ENCODE measurements at regions not wholly inside any gene's neighbourhood (a gene's known extent, or its start where the extent isn't known, plus 50 kb on each side); places are given as distances from the start of the nearest gene placed in this dataset.

DNA sequence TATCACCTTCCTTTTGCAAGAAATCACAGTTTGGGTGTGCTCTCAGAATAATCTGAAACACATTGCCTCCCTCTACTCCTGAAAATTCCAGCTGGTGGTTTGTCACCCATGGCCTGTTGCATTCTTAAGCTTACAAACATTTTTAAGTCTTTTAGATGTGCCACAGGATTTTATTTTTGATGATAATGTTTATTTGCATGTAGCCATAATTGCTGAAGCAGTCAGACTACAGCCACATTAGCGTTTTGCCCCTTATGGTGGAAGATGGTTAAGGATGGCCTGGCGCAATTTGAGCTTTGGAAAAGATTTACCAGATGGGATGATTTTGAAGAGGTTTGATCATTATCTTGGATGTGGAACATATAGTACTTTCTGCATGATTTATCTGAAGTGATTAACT, 439.5 kb downstream of the MEIS1 start:
- no peak for ATAC-seq
- ChIA-PET POLR2A (no interaction called here), CTCF (no interaction called here)
- intact Hi-C loops (cut with micrococcal nuclease; ENCODE audit: unreplicated experiment), result no loop called here
- no peak overlapping the region for H3K4me3 ChIP-seq (ENCODE audit: low read depth in 2 of 2, low read length in 2 of 2)
- no peaks in the 10 kb centered on the region for H3K4me1 ChIP-seq (ENCODE audit: control insufficient read depth, insufficient read depth, low read length)
- in situ Hi-C loops (cut with HindIII; ENCODE audit: low pct_unique_long_range_greater_than_20kb, low sequenced_read_pairs), result no loop called here
- H3K27me3 ChIP-seq (ENCODE audit: control insufficient read depth, insufficient read depth, low read length), result no peaks in the 10 kb centered on the region
- no peak overlapping the region for H3K27ac ChIP-seq (ENCODE audit: low read length)
- TF ChIP-seq, protein P1, sequence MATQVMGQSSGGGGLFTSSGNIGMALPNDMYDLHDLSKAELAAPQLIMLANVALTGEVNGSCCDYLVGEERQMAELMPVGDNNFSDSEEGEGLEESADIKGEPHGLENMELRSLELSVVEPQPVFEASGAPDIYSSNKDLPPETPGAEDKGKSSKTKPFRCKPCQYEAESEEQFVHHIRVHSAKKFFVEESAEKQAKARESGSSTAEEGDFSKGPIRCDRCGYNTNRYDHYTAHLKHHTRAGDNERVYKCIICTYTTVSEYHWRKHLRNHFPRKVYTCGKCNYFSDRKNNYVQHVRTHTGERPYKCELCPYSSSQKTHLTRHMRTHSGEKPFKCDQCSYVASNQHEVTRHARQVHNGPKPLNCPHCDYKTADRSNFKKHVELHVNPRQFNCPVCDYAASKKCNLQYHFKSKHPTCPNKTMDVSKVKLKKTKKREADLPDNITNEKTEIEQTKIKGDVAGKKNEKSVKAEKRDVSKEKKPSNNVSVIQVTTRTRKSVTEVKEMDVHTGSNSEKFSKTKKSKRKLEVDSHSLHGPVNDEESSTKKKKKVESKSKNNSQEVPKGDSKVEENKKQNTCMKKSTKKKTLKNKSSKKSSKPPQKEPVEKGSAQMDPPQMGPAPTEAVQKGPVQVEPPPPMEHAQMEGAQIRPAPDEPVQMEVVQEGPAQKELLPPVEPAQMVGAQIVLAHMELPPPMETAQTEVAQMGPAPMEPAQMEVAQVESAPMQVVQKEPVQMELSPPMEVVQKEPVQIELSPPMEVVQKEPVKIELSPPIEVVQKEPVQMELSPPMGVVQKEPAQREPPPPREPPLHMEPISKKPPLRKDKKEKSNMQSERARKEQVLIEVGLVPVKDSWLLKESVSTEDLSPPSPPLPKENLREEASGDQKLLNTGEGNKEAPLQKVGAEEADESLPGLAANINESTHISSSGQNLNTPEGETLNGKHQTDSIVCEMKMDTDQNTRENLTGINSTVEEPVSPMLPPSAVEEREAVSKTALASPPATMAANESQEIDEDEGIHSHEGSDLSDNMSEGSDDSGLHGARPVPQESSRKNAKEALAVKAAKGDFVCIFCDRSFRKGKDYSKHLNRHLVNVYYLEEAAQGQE (IDR thresholded peaks at IDR 0.05; ENCODE audit: insufficient read depth in 1 of 2, low read depth in 2 of 2, low read length in 1 of 2), result no peak
- TF ChIP-seq, protein P2, sequence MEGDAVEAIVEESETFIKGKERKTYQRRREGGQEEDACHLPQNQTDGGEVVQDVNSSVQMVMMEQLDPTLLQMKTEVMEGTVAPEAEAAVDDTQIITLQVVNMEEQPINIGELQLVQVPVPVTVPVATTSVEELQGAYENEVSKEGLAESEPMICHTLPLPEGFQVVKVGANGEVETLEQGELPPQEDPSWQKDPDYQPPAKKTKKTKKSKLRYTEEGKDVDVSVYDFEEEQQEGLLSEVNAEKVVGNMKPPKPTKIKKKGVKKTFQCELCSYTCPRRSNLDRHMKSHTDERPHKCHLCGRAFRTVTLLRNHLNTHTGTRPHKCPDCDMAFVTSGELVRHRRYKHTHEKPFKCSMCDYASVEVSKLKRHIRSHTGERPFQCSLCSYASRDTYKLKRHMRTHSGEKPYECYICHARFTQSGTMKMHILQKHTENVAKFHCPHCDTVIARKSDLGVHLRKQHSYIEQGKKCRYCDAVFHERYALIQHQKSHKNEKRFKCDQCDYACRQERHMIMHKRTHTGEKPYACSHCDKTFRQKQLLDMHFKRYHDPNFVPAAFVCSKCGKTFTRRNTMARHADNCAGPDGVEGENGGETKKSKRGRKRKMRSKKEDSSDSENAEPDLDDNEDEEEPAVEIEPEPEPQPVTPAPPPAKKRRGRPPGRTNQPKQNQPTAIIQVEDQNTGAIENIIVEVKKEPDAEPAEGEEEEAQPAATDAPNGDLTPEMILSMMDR (IDR thresholded peaks at IDR 0.05), result no peak
- no peak for TF ChIP-seq POLR2AphosphoS5 (IDR thresholded peaks at IDR 0.05; ENCODE audit: low read depth, low read length)
- TF ChIP-seq TCF7L2 (IDR thresholded peaks at IDR 0.05; ENCODE audit: low read depth, low read length), result no peak
- TF ChIP-seq SIN3A (IDR thresholded peaks at IDR 0.05; ENCODE audit: borderline replicate concordance, insufficient read depth, low read depth, low read length), result no peak
- H3K9me3 ChIP-seq (ENCODE audit: control insufficient read depth, insufficient read depth, low read depth, low read length), result no peaks in the 10 kb centered on the region
- no TSS peak for BruUV-seq (replicated peaks)
- H3K36me3 ChIP-seq (ENCODE audit: control insufficient read depth, insufficient read depth, low read length), result no peaks in the 10 kb centered on the region
- DNase-seq (ENCODE audit: low read depth, low spot score), result no peak

DNA sequence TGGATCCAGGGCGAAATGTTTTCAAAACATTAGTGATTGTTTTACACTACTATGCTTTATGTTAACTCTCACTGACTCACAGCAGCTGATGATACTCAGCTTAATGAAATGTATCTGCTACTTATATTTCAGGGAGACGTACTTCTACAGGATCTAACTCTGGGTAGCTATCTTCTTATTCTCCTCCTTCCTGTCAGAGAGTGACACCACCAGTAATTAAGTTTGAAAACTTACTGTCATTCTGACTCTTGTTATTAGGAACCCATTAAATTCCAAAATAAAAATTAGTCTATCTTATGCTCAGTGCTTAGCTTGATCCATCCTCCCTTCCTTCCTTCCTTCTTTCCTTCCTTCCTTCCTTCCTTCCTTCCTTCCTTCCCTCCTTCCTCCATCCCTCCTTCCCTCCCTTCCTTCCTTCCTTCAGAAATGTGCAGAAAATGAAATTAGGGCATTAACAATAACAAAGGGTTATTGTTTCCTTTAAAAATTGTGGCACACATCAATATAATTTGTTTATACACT, 441.1 kb downstream of the MEIS1 start:
- intact Hi-C loops (cut with micrococcal nuclease; ENCODE audit: unreplicated experiment), result no loop called here
- in situ Hi-C loops (cut with HindIII; ENCODE audit: low pct_unique_long_range_greater_than_20kb, low sequenced_read_pairs), result no loop called here
- no peak for ATAC-seq
- H3K27ac ChIP-seq (ENCODE audit: low read length), result no peak overlapping the region
- H3K4me1 ChIP-seq (ENCODE audit: control insufficient read depth, insufficient read depth, low read length), result no peaks in the 10 kb centered on the region
- TF ChIP-seq POLR2AphosphoS5 (IDR thresholded peaks at IDR 0.05; ENCODE audit: low read depth, low read length) (no peak), SIN3A (IDR thresholded peaks at IDR 0.05; ENCODE audit: borderline replicate concordance, insufficient read depth, low read depth, low read length) (no peak), TCF7L2 (IDR thresholded peaks at IDR 0.05; ENCODE audit: low read depth, low read length) (no peak)
- TF ChIP-seq, protein P1 (IDR thresholded peaks at IDR 0.05; ENCODE audit: insufficient read depth in 1 of 2, low read depth in 2 of 2, low read length in 1 of 2), result no peak
- TF ChIP-seq, protein P2 (IDR thresholded peaks at IDR 0.05), result no peak
- BruUV-seq (replicated peaks), result no TSS peak
- no peaks in the 10 kb centered on the region for H3K36me3 ChIP-seq (ENCODE audit: control insufficient read depth, insufficient read depth, low read length)
- no peaks in the 10 kb centered on the region for H3K9me3 ChIP-seq (ENCODE audit: control insufficient read depth, insufficient read depth, low read depth, low read length)
- CTCF ChIA-PET, result no interaction called here
- DNase-seq (ENCODE audit: low read depth, low spot score), result no peak
- no peak overlapping the region for H3K4me3 ChIP-seq (ENCODE audit: low read depth in 2 of 2, low read length in 2 of 2)
- POLR2A ChIA-PET, result no interaction called here
- no peaks in the 10 kb centered on the region for H3K27me3 ChIP-seq (ENCODE audit: control insufficient read depth, insufficient read depth, low read length)
